Neural cell (in vitro differentiated cells): ENCODE measurements at regions not wholly inside any gene's neighbourhood (a gene's known extent, or its start where the extent isn't known, plus 50 kb on each side); places are given as distances from the start of the nearest gene placed in this dataset.

Experiments used
- H2AFZ ChIP-seq: fragments of 200-600, 300-800 bp; sonication (generic), shearing (Covaris generic); 2 replicates; pipeline ENCODE4 v1.6.0; 2014; ENCODE audit warnings: low read depth, mild to moderate bottlenecking, antibody characterized with exemption, low read length, moderate library complexity
- H3F3A ChIP-seq: fragments of 200-600 bp; shearing (Covaris generic); 2 replicates; pipeline ENCODE4 v1.6.1; 2016; ENCODE audit warnings: mild to moderate bottlenecking, moderate library complexity, mixed read lengths, antibody characterized with exemption, low read length; ENCODE audit not compliant: insufficient read depth, poor library complexity, severe bottlenecking
- H3K27ac ChIP-seq: fragments of 200-600, 300-800 bp; sonication (generic), shearing (Covaris generic); 2 replicates; pipeline ENCODE4 v1.5.1; 2014; ENCODE audit warnings: mild to moderate bottlenecking, low read length, moderate library complexity
- H3K27me3 ChIP-seq: fragments of 300-800, 200-600 bp; sonication (generic), shearing (Covaris generic); 2 replicates; pipeline ENCODE4 v1.6.0; 2014; ENCODE audit warnings: mild to moderate bottlenecking, low read depth, low read length, moderate library complexity; ENCODE audit not compliant: insufficient read depth
- H3K36me3 ChIP-seq: fragments of 300-800, 200-600 bp; sonication (generic), shearing (Covaris generic); 2 replicates; pipeline ENCODE4 v1.5.1; 2014; ENCODE audit warnings: mild to moderate bottlenecking, antibody characterized with exemption, low read length, moderate library complexity; ENCODE audit not compliant: insufficient read depth
- H3K4me2 ChIP-seq: fragments of 300-800, 200-600 bp; sonication (generic), shearing (Covaris generic); 2 replicates; pipeline ENCODE4 v1.6.0; 2014; ENCODE audit warnings: mild to moderate bottlenecking, low read length
- H3K4me3 ChIP-seq: fragments of 300-800, 200-600 bp; sonication (generic), shearing (Covaris generic); 2 replicates; pipeline ENCODE4 v1.5.1; 2014; ENCODE audit warnings: mild to moderate bottlenecking, low read length, moderate library complexity
- H3K79me2 ChIP-seq: fragments of 200-600 bp; shearing (Covaris generic); replicated peaks from 2 replicates; pipeline ENCODE4 v1.6.0; 2014; ENCODE audit warnings: mild to moderate bottlenecking, low read length, moderate library complexity; ENCODE audit not compliant: insufficient read depth
- H3K9ac ChIP-seq: fragments of 300-800, 200-600 bp; sonication (generic), shearing (Covaris generic); 2 replicates; pipeline ENCODE4 v1.6.1; 2016; ENCODE audit warnings: mild to moderate bottlenecking, low read length, mixed read lengths
- H3K9me2 ChIP-seq: fragments of 200-600 bp; shearing (Covaris generic); 2 replicates; pipeline ENCODE4 v1.6.1; 2016; ENCODE audit warnings: mild to moderate bottlenecking, low read length, mixed read lengths; ENCODE audit not compliant: insufficient read depth
- H3K9me3 ChIP-seq: fragments of 200-600, 300-800 bp; sonication (generic), shearing (Covaris generic); 2 replicates; pipeline ENCODE4 v1.6.1; 2016; ENCODE audit warnings: mild to moderate bottlenecking, mixed run types, low read length, moderate library complexity, mixed read lengths
- H4K20me1 ChIP-seq: fragments of 200-600 bp; shearing (Covaris generic); 2 replicates; pipeline ENCODE4 v1.6.1; 2016; ENCODE audit warnings: mild to moderate bottlenecking, mixed run types; ENCODE audit not compliant: insufficient read depth
- EP300 ChIP-seq: fragments of 450-650 bp; conservative IDR thresholded peaks from 2 replicates; pipeline ENCODE4 v1.6.1; 2014; ENCODE audit warnings: antibody characterized with exemption, mild to moderate bottlenecking, moderate library complexity; ENCODE audit not compliant: poor library complexity, severe bottlenecking
- EZH2 ChIP-seq: fragments of 200-600, 300-800 bp; shearing (Covaris generic), sonication (generic); IDR thresholded peaks from 2 replicates; pipeline ENCODE4 v1.6.1; 2014; ENCODE audit warnings: antibody characterized with exemption, low read length, borderline replicate concordance, mild to moderate bottlenecking; ENCODE audit not compliant: insufficient read depth, poor library complexity, severe bottlenecking
- MXI1 ChIP-seq: fragments of 450-650 bp; conservative IDR thresholded peaks from 2 replicates; pipeline ENCODE4 v1.6.1; 2014; ENCODE audit warnings: antibody characterized with exemption, mild to moderate bottlenecking; ENCODE audit not compliant: poor library complexity, severe bottlenecking
- POLR2AphosphoS5 ChIP-seq: IDR thresholded peaks from 2 replicates; pipeline ENCODE4 v1.6.1; 2012
- RAD21 ChIP-seq: fragments of 450-650 bp; conservative IDR thresholded peaks from 2 replicates; pipeline ENCODE4 v1.6.1; 2014; ENCODE audit warnings: antibody characterized with exemption, mild to moderate bottlenecking, moderate library complexity
- SMC3 ChIP-seq: fragments of 450-650 bp; conservative IDR thresholded peaks from 2 replicates; pipeline ENCODE4 v1.6.1; 2014; ENCODE audit warnings: antibody characterized with exemption, mild to moderate bottlenecking, moderate library complexity; ENCODE audit not compliant: poor library complexity
- TAF1 ChIP-seq: IDR thresholded peaks from 2 replicates; pipeline ENCODE4 v1.6.1; 2012; ENCODE audit warnings: low read depth
- TF ChIP-seq, protein P1 (sequence below): fragments of 450-650 bp; IDR thresholded peaks from 2 replicates; pipeline ENCODE4 v1.5.1; 2014; ENCODE audit warnings: antibody characterized with exemption, mild to moderate bottlenecking, moderate library complexity; ENCODE audit not compliant: poor library complexity, severe bottlenecking
- TF ChIP-seq, protein P2 (sequence below): IDR thresholded peaks from 2 replicates; pipeline ENCODE4 v1.6.1; 2012; ENCODE audit warnings: borderline replicate concordance

- no peak overlapping the region for H3K4me2 ChIP-seq
- H3K4me3 ChIP-seq: no peak overlapping the region
- H4K20me1 ChIP-seq: no peaks in the 10 kb centered on the region
- no peaks in the 10 kb centered on the region for H3K9me2 ChIP-seq
- no peak overlapping the region for H2AFZ ChIP-seq
- H3K27me3 ChIP-seq: no peaks in the 10 kb centered on the region
- no peaks in the 10 kb centered on the region for H3K36me3 ChIP-seq
- H3K9me3 ChIP-seq: no peaks in the 10 kb centered on the region
- H3K9ac ChIP-seq: no peak overlapping the region
- H3K79me2 ChIP-seq: no peaks in the 10 kb centered on the region
- H3K27ac ChIP-seq: no peak overlapping the region
- H3F3A ChIP-seq: no peaks in the 10 kb centered on the region
- TF ChIP-seq, protein P1, sequence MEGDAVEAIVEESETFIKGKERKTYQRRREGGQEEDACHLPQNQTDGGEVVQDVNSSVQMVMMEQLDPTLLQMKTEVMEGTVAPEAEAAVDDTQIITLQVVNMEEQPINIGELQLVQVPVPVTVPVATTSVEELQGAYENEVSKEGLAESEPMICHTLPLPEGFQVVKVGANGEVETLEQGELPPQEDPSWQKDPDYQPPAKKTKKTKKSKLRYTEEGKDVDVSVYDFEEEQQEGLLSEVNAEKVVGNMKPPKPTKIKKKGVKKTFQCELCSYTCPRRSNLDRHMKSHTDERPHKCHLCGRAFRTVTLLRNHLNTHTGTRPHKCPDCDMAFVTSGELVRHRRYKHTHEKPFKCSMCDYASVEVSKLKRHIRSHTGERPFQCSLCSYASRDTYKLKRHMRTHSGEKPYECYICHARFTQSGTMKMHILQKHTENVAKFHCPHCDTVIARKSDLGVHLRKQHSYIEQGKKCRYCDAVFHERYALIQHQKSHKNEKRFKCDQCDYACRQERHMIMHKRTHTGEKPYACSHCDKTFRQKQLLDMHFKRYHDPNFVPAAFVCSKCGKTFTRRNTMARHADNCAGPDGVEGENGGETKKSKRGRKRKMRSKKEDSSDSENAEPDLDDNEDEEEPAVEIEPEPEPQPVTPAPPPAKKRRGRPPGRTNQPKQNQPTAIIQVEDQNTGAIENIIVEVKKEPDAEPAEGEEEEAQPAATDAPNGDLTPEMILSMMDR: no peak
- TF ChIP-seq, protein P2, sequence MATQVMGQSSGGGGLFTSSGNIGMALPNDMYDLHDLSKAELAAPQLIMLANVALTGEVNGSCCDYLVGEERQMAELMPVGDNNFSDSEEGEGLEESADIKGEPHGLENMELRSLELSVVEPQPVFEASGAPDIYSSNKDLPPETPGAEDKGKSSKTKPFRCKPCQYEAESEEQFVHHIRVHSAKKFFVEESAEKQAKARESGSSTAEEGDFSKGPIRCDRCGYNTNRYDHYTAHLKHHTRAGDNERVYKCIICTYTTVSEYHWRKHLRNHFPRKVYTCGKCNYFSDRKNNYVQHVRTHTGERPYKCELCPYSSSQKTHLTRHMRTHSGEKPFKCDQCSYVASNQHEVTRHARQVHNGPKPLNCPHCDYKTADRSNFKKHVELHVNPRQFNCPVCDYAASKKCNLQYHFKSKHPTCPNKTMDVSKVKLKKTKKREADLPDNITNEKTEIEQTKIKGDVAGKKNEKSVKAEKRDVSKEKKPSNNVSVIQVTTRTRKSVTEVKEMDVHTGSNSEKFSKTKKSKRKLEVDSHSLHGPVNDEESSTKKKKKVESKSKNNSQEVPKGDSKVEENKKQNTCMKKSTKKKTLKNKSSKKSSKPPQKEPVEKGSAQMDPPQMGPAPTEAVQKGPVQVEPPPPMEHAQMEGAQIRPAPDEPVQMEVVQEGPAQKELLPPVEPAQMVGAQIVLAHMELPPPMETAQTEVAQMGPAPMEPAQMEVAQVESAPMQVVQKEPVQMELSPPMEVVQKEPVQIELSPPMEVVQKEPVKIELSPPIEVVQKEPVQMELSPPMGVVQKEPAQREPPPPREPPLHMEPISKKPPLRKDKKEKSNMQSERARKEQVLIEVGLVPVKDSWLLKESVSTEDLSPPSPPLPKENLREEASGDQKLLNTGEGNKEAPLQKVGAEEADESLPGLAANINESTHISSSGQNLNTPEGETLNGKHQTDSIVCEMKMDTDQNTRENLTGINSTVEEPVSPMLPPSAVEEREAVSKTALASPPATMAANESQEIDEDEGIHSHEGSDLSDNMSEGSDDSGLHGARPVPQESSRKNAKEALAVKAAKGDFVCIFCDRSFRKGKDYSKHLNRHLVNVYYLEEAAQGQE: no peak
- TF ChIP-seq POLR2AphosphoS5 (no peak), TAF1 (no peak), EZH2 (no peak), RAD21 (no peak), MXI1 (no peak), EP300 (no peak), SMC3 (no peak)
Observed at GRCh38 chr2:106708209-106708608, 177.8 kb downstream of the ST6GAL2 start.

DNA sequence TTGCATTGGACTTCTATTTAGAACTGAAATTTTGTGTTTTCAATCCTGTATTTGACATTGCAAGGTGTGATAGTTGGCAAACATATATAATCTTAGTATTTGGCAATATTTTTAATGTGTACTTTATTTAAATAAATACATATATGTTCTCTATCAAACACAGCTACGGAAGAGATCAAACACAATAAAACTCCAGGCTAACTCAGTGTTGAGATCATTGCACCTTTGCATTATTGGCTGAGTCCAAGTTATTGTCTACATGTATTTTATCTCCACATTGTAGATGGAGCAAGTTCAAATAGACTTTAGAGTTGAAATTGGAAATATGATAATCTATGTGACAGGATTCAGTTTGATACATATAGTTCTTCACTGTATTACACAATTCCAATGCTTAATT lies 176.7 kb downstream of the ST6GAL2 start:
- H3K27ac ChIP-seq: no peak overlapping the region
- H3K9me2 ChIP-seq: no peaks in the 10 kb centered on the region
- no peak overlapping the region for H3K4me3 ChIP-seq
- no peaks in the 10 kb centered on the region for H3K27me3 ChIP-seq
- no peak overlapping the region for H3K4me2 ChIP-seq
- H2AFZ ChIP-seq: no peak overlapping the region
- H3K9ac ChIP-seq: no peak overlapping the region
- no peaks in the 10 kb centered on the region for H3K9me3 ChIP-seq
- H3F3A ChIP-seq: no peaks in the 10 kb centered on the region
- no peaks in the 10 kb centered on the region for H3K79me2 ChIP-seq
- TF ChIP-seq EZH2 (no peak), RAD21 (no peak), TAF1 (no peak), EP300 (no peak)
- no peaks in the 10 kb centered on the region for H4K20me1 ChIP-seq
- no peaks in the 10 kb centered on the region for H3K36me3 ChIP-seq

- Histone ChIP-seq H3K9me2 (no peaks in the 10 kb centered on the region), H2AFZ (no peak overlapping the region), H3K9me3 (peaks cover 7% of the 10 kb centered on the region), H3K4me3 (no peak overlapping the region), H3K27me3 (no peaks in the 10 kb centered on the region), H4K20me1 (no peaks in the 10 kb centered on the region), H3K36me3 (no peaks in the 10 kb centered on the region), H3K9ac (no peak overlapping the region), H3F3A (no peaks in the 10 kb centered on the region), H3K27ac (no peak overlapping the region), H3K4me2 (no peak overlapping the region), H3K79me2 (no peaks in the 10 kb centered on the region)
- TF ChIP-seq SMC3: no peak
- TF ChIP-seq EP300: no peak
- no peak for TF ChIP-seq EZH2
- TF ChIP-seq RAD21: no peak
Observed at GRCh38 chr2:106719222-106719621, 166.7 kb downstream of the ST6GAL2 start.
